OCI-LY1 (cell line): ENCODE measurements at regions not wholly inside any gene's neighbourhood (a gene's known extent, or its start where the extent isn't known, plus 50 kb on each side); places are given as distances from the start of the nearest gene placed in this dataset.

Experiments used
- EZH2 ChIP-seq: fragments of 200-600 bp; sonication (generic), shearing (Covaris generic); IDR thresholded peaks from 2 replicates; pipeline ENCODE4 v1.8.0; 2017; ENCODE audit warnings: borderline replicate concordance, mixed run types, mild to moderate bottlenecking, antibody characterized with exemption, low read length, moderate library complexity, mixed read lengths
- TF ChIP-seq, protein P1 (sequence below): fragments of 200-600 bp; sonication (generic), shearing (Covaris generic); IDR thresholded peaks from 2 replicates; pipeline ENCODE4 v1.5.1; 2017; ENCODE audit warnings: mild to moderate bottlenecking, antibody characterized with exemption, low read length, moderate library complexity, mixed read lengths

- TF ChIP-seq, protein P1, sequence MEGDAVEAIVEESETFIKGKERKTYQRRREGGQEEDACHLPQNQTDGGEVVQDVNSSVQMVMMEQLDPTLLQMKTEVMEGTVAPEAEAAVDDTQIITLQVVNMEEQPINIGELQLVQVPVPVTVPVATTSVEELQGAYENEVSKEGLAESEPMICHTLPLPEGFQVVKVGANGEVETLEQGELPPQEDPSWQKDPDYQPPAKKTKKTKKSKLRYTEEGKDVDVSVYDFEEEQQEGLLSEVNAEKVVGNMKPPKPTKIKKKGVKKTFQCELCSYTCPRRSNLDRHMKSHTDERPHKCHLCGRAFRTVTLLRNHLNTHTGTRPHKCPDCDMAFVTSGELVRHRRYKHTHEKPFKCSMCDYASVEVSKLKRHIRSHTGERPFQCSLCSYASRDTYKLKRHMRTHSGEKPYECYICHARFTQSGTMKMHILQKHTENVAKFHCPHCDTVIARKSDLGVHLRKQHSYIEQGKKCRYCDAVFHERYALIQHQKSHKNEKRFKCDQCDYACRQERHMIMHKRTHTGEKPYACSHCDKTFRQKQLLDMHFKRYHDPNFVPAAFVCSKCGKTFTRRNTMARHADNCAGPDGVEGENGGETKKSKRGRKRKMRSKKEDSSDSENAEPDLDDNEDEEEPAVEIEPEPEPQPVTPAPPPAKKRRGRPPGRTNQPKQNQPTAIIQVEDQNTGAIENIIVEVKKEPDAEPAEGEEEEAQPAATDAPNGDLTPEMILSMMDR: no peak
- no peak for TF ChIP-seq EZH2
Observed at GRCh38 chrX:92231391-92231790, 452.2 kb downstream of the PCDH11X start.
